PC-3 (cell line): ENCODE measurements at regions not wholly inside any gene's neighbourhood (a gene's known extent, or its start where the extent isn't known, plus 50 kb on each side); places are given as distances from the start of the nearest gene placed in this dataset.

Source experiments
- EZH2 ChIP-seq: fragments of 300-600 bp; sonication (generic); IDR thresholded peaks from one replicate; pipeline ENCODE4 v1.6.1; 2017; ENCODE audit warnings: antibody characterized with exemption, mild to moderate bottlenecking, low read length; ENCODE audit not compliant: unreplicated experiment
- EZH2phosphoT487 ChIP-seq: fragments of 300-600 bp; sonication (generic); IDR thresholded peaks from 2 replicates; pipeline ENCODE4 v1.6.1; 2018; ENCODE audit warnings: mild to moderate bottlenecking, antibody characterized with exemption, low read length, borderline replicate concordance
- TF ChIP-seq, protein P1 (sequence below): fragments of 300-600 bp; sonication (generic); conservative IDR thresholded peaks from 2 replicates; pipeline ENCODE4 v1.5.1; 2017; ENCODE audit warnings: antibody characterized with exemption, low read depth, mild to moderate bottlenecking, low read length

DNA sequence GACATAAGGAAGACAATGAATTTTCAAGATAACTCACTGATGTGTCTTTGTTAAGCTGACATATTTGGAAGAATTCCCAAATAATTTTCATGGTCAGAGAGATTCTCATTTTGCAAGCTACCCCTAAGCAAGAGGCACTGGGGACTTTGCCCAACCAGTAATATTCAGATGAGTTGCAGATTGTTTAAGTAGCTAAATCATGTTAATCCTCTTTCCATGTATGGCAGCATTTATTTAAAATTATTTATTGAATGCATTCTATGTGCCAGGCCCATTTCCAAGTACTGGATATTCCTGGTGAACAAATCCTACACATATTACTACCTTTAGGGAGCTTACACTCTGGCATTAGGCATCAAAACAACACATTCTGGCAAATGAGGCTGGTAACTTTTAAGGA, 56.5 kb upstream of the BACH1 start:
- TF ChIP-seq, protein P1, sequence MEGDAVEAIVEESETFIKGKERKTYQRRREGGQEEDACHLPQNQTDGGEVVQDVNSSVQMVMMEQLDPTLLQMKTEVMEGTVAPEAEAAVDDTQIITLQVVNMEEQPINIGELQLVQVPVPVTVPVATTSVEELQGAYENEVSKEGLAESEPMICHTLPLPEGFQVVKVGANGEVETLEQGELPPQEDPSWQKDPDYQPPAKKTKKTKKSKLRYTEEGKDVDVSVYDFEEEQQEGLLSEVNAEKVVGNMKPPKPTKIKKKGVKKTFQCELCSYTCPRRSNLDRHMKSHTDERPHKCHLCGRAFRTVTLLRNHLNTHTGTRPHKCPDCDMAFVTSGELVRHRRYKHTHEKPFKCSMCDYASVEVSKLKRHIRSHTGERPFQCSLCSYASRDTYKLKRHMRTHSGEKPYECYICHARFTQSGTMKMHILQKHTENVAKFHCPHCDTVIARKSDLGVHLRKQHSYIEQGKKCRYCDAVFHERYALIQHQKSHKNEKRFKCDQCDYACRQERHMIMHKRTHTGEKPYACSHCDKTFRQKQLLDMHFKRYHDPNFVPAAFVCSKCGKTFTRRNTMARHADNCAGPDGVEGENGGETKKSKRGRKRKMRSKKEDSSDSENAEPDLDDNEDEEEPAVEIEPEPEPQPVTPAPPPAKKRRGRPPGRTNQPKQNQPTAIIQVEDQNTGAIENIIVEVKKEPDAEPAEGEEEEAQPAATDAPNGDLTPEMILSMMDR: no peak
- TF ChIP-seq EZH2phosphoT487: no peak
- TF ChIP-seq EZH2: no peak
